Prostate gland (tissue), 2 donors: ENCODE measurements at regions not wholly inside any gene's neighbourhood (a gene's known extent, or its start where the extent isn't known, plus 50 kb on each side); places are given as distances from the start of the nearest gene placed in this dataset.
"Not testable (repeated sequence)": the region's sequence is repeated elsewhere in the genome, so short reads cannot be mapped to it uniquely, and the experiment has no call there.

Source experiments
- DNase-seq: peaks from one replicate; pipeline ENCODE4 v3.0.0-alpha.2; 2019; ENCODE audit warnings: low spot score
- H3K27ac ChIP-seq, 2 donors: fragments of 200-600 bp; sonication (generic); 2 replicates each; pipeline ENCODE4 v1.5.1; 2017 to 2019
- H3K27me3 ChIP-seq: fragments of 200-600 bp; sonication (generic); replicated peaks from 2 replicates; pipeline ENCODE4 v1.5.1; 2019; ENCODE audit not compliant: insufficient read depth
- H3K36me3 ChIP-seq, 2 donors: fragments of 200-600 bp; sonication (generic); 1 replicate in 1 of 2; 2 replicates in 1 of 2; pipeline versions ENCODE4 v1.5.1 to v1.8.1; 2017 to 2019
- H3K4me1 ChIP-seq: fragments of 200-600 bp; sonication (generic); replicated peaks from 2 replicates; pipeline ENCODE4 v1.5.1; 2019
- H3K4me3 ChIP-seq, 2 donors: fragments of 200-600 bp; sonication (generic); 2 replicates each; pipeline ENCODE4 v1.5.1; 2017 to 2019
- H3K9me3 ChIP-seq: fragments of 200-600 bp; sonication (generic); 2 replicates; pipeline ENCODE4 v1.5.1; 2017
- CTCF ChIP-seq, 4 experiments: fragments of 200-600 bp in 2 of 4; fragments of 450-650 bp in 2 of 4; sonication (generic) in 2 of 4; IDR thresholded peaks; 1 replicate in 3 of 4; 2 replicates in 1 of 4; pipeline ENCODE4 v1.5.1; 2016 to 2019; ENCODE audit warnings: antibody characterized with exemption in 4 of 4, mild to moderate bottlenecking in 2 of 4, moderate library complexity in 2 of 4
- POLR2A ChIP-seq: fragments of 450-650 bp; IDR thresholded peaks from one replicate; pipeline ENCODE4 v1.6.1; 2016; ENCODE audit warnings: antibody characterized with exemption, mild to moderate bottlenecking
- POLR2AphosphoS5 ChIP-seq: sonication (generic); formaldehyde crosslinking; IDR thresholded peaks from one replicate; pipeline ENCODE4 v1.6.1; 2017; ENCODE audit warnings: antibody characterized with exemption
- WGBS: methylation state at CpG from one replicate; pipeline ENCODE4 v1.1.5; 2018; 5-methylcytosine and 5-hydroxymethylcytosine counted together
- intact Hi-C: fragments of 100-400 bp; cut with DNase I; formaldehyde crosslinking; loops from one replicate; pipeline ENCODE4 v1.14.2; 2022

- H3K4me3 ChIP-seq: no peak overlapping the region
- 53% methylated on average over 4 of the region's 4 CpGs for whole genome bisulfite sequencing
- TF ChIP-seq POLR2A (no peak), CTCF (IDR thresholded peaks at IDR 0.05) (no peak), POLR2AphosphoS5 (no peak)
- H3K4me1 ChIP-seq: no peaks in the 10 kb centered on the region
- intact Hi-C loops: no loop called here
- H3K9me3 ChIP-seq: no peaks in the 10 kb centered on the region
- DNase-seq: no peak
- H3K27ac ChIP-seq: no peak overlapping the region
- H3K36me3 ChIP-seq: no peaks in the 10 kb centered on the region
- H3K27me3 ChIP-seq: no peaks in the 10 kb centered on the region
Observed at GRCh38 chr5:145536133-145536532, 299.0 kb downstream of the PRELID2 start.

- DNase-seq: peak; percentile 64
- Histone ChIP-seq H3K9me3 (no peaks in the 10 kb centered on the region), H3K4me3 (no peak overlapping the region), H3K27me3 (no peaks in the 10 kb centered on the region), H3K27ac (no peak overlapping the region), H3K36me3 (no peaks in the 10 kb centered on the region), H3K4me1 (no peaks in the 10 kb centered on the region)
- TF ChIP-seq POLR2AphosphoS5 (peak; percentile 51), POLR2A (no peak), CTCF (IDR thresholded peaks at IDR 0.05) (no peak)
- WGBS: 39% methylated on average over 5 of the region's 5 CpGs
- intact Hi-C loops: no loop called here
Observed at GRCh38 chr5:145531038-145531734, 304.0 kb downstream of the PRELID2 start.

GRCh38 chr5:145521523-145521922 is 313.6 kb downstream of the PRELID2 start:
- Histone ChIP-seq H3K4me1 (no peaks in the 10 kb centered on the region), H3K36me3 (no peaks in the 10 kb centered on the region), H3K27me3 (no peaks in the 10 kb centered on the region), H3K9me3 (no peaks in the 10 kb centered on the region), H3K27ac (no peak overlapping the region), H3K4me3 (no peak overlapping the region)
- no peak for DNase-seq
- TF ChIP-seq POLR2A (no peak), CTCF (IDR thresholded peaks at IDR 0.05) (no peak), POLR2AphosphoS5 (no peak)
- intact Hi-C loops: no loop called here
- 55% methylated on average over 1 of the region's 1 CpG for WGBS

GRCh38 chr5:145521066-145521465 is 314.1 kb downstream of the PRELID2 start:
- Histone ChIP-seq H3K27ac (no peak overlapping the region), H3K27me3 (no peaks in the 10 kb centered on the region), H3K4me3 (no peak overlapping the region), H3K36me3 (no peaks in the 10 kb centered on the region), H3K4me1 (no peaks in the 10 kb centered on the region), H3K9me3 (no peaks in the 10 kb centered on the region)
- intact Hi-C loops: no loop called here
- no peak for TF ChIP-seq POLR2A
- TF ChIP-seq POLR2AphosphoS5: peak; percentile 32
- DNase-seq: peak; percentile 36
- 31% methylated on average over 3 of the region's 3 CpGs for WGBS

- 50% methylated on average over 4 of the region's 4 CpGs for WGBS
- H3K4me1 ChIP-seq: no peaks in the 10 kb centered on the region
- TF ChIP-seq POLR2AphosphoS5 (no peak), POLR2A (no peak), CTCF (IDR thresholded peaks at IDR 0.05) (no peak)
- H3K27me3 ChIP-seq: no peaks in the 10 kb centered on the region
- no peak overlapping the region for H3K27ac ChIP-seq
- no peak for DNase-seq
- intact Hi-C loops: no loop called here
- no peaks in the 10 kb centered on the region for H3K36me3 ChIP-seq
- H3K4me3 ChIP-seq: no peak overlapping the region
- H3K9me3 ChIP-seq: no peaks in the 10 kb centered on the region
Observed at GRCh38 chr5:145520335-145520734, 314.8 kb downstream of the PRELID2 start.

GRCh38 chr5:145517588-145517987 is 317.6 kb downstream of the PRELID2 start:
- H3K9me3 ChIP-seq, H3K27me3 ChIP-seq, DNase-seq, H3K4me1 ChIP-seq, intact Hi-C loops, H3K27ac ChIP-seq, H3K36me3 ChIP-seq, H3K4me3 ChIP-seq: not testable (repeated sequence)
